Astrocyte of the cerebellum (primary cell): ENCODE measurements at regions not wholly inside any gene's neighbourhood (a gene's known extent, or its start where the extent isn't known, plus 50 kb on each side); places are given as distances from the start of the nearest gene placed in this dataset.

ENCODE experiments used
- DNase-seq: peaks from one replicate; pipeline ENCODE4 v3.0.0-alpha.2; 2011; ENCODE audit warnings: low read depth
- H3K4me3 ChIP-seq: 2 replicates; pipeline ENCODE4 v1.5.1; 2011; ENCODE audit warnings: mild to moderate bottlenecking, low read depth, low read length, moderate library complexity
- in situ Hi-C: cut with HindIII; loops from 2 replicates; pipeline ENCODE4 v1.10.0; 2017; ENCODE audit warnings: low sequenced_read_pairs
- TF ChIP-seq, protein P1 (sequence below): IDR thresholded peaks from 2 replicates; pipeline ENCODE4 v1.5.1; 2012; ENCODE audit warnings: low read length, low read depth, moderate library complexity, mild to moderate bottlenecking; ENCODE audit errors: missing control alignments

DNA sequence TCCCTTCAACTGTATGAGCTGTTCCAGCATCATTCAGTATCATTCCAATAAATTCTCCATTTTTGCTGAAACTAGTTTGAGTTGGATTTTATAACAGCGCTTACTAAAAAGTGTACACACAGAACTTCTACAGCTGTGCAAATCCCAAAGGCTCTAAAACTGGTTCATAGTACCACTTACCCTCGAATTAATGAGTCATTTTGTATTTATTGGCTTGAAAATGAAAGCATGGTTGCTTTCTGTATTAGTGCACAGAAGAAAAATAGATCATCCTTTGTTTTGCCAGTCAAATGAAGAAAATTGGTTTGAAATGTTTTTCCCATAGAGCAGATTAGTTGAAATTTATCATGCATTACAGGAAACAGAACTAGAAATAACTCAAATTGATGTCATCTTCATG, 268.3 kb upstream of the CPNE8 start:
- H3K4me3 ChIP-seq = no peak overlapping the region
- TF ChIP-seq, protein P1, sequence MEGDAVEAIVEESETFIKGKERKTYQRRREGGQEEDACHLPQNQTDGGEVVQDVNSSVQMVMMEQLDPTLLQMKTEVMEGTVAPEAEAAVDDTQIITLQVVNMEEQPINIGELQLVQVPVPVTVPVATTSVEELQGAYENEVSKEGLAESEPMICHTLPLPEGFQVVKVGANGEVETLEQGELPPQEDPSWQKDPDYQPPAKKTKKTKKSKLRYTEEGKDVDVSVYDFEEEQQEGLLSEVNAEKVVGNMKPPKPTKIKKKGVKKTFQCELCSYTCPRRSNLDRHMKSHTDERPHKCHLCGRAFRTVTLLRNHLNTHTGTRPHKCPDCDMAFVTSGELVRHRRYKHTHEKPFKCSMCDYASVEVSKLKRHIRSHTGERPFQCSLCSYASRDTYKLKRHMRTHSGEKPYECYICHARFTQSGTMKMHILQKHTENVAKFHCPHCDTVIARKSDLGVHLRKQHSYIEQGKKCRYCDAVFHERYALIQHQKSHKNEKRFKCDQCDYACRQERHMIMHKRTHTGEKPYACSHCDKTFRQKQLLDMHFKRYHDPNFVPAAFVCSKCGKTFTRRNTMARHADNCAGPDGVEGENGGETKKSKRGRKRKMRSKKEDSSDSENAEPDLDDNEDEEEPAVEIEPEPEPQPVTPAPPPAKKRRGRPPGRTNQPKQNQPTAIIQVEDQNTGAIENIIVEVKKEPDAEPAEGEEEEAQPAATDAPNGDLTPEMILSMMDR = no peak
- no peak for DNase-seq
- in situ Hi-C loops = no loop called here

DNA sequence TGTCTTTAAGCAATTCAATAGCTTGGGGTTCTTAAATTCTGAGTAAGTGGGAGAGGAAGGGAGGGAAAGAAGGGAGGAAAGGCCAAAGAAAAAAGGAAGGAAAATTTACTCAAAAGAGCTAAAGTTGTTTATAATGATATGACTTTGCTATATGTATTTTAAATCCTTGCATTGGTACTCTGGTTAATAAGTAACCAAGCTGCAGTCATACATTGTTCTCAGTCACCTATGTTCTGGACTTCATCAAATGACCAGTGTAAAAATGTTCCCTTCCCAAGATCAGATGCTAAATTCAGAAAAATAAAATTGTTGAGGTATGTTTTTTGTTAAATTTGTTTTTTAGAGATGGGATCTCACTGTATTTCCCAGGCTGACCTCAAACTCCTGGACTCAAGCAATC, 259.9 kb upstream of the CPNE8 start:
- TF ChIP-seq, protein P1 = no peak

DNA sequence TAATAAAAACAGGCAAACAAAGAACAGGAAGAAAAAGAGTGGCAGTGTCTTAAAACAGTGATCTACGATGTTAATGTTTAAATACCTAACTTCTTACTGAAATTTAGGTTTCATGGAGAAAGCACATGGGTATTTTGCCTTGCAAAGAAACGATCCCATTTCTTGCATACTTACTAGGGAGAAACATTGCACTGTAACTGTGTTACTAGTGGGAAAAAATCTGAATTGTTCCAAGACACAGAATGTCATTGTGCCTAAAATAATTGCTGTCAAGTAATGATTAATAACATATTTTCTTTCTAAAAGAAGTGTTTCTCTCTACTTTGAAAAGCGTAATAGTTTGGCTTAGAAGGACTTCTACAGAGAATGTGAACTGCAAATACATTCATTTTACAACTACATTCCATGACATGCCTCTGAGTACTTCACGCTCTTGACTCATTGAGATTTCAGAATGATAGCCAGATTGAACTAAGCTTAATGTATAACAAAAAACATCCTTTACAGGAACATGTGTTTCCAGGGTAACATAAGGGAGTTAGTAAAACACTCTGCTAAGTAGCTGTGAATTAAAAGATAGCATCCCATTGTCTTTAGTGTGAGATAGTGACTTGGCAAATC, 256.2 kb upstream of the CPNE8 start:
- TF ChIP-seq, protein P1 = no peak
- DNase-seq = no peak
- in situ Hi-C loops = no loop called here
- no peak overlapping the region for H3K4me3 ChIP-seq

More for the DNA sequence above, 259.9 kb upstream of the CPNE8 start:
- in situ Hi-C loops = no loop called here
- no peak overlapping the region for H3K4me3 ChIP-seq
- DNase-seq = no peak

DNA sequence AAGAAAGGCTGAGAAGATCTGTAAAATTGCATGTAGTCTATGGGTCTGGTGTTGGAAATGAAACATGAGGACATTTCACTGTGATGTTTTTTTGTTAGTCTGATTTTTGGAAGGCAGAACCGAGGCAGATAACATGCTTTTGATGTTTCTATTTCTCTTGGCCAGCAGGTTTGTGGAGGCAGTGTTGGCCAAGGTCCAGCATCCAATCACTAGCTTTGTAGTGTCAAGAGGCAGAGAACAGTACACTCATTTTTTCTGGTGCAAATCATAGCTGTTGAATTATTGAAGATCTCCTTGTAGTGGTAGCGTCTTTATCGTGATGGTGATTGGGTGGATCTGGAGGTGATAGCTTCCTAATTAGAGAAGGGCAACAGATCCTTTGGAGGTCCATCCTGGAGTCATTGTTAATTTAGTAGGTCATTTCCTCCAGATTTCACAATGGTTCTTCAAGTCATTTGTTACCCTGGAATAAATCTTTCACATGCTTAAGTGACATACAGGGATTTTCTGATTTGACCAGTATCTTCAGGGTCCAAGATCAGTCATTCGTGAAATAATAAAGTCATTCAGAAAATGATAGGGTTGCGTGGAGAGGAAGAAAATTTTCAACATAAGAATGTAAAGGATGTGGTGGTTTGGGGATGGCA, 252.4 kb upstream of the CPNE8 start:
- H3K4me3 ChIP-seq = no peak overlapping the region
- DNase-seq = no peak
- in situ Hi-C loops = no loop called here
- TF ChIP-seq, protein P1 = no peak

DNA sequence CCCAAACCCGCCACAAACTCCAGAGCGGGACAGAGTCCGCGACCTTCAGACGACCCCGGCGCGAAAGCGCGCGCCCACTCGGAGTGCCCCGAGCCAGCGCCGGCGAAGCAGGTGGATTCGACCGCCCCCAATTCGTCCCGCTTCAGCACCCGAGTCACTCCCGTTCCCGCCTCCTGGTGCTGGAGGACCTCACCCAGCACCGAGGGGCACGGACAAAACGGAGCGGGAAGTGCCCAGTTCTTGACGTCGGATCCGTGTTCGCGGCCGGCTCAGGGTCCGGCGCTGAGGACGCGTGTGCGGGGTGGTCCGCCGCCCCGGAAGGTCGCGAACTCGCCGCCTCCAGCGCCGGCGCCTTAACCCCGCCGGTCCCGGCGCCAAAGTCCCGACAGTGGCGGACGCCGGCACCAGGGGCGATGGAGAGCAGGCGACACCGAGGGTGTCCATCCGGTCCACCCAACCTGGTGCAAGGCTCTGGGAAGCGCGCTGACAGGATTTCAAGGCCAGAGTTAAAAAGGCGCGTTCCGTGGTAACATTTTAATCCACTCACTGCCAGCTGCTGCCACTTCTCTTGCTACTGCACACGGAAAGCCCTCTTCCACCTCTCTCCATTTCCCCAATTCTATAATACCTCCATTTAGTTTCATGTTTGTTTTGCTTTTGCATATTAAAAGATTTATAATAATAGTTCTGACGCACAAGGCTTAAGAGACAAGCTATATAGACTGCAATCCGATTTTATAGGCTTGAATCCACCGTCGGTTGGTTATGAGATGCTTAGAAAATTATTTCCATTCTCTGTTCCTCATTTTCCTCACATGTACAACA, 240.0 kb upstream of the CPNE8 start:
- peak overlapping the region; percentile 53 for H3K4me3 ChIP-seq
- in situ Hi-C loops = no loop called here
- DNase-seq = peak; percentile 5
- TF ChIP-seq, protein P1 = peak; percentile 77

DNA sequence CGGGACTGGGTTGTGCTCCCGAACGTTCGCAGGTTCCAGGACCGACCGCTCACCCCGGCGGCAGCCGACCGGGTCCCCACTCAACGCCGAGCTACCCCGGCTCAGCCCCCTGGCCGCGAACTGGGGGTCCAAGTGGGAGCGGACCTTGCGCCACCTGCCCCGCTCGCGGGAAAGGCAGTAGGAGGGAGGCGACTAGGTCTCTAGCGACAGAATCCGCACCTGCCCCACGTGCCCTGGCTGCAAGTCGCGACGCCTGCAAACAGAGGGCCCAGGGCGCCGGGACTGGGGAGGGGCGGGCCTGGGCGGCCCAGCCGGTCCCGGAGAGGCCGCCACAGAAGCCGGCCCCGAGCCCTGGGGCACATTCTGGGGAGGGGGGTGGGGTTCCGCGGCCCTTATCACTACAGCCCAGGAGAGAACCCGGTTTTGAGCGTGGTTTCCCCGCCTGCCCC, 239.2 kb upstream of the CPNE8 start:
- peak overlapping the region; percentile 53 for H3K4me3 ChIP-seq
- DNase-seq = no peak
- TF ChIP-seq, protein P1 = no peak
- in situ Hi-C loops = no loop called here
